Skeletal muscle cell (primary cell): ENCODE measurements at regions not wholly inside any gene's neighbourhood (a gene's known extent, or its start where the extent isn't known, plus 50 kb on each side); places are given as distances from the start of the nearest gene placed in this dataset.

ENCODE experiments used
- DNase-seq: peaks from one replicate; pipeline ENCODE4 v3.0.0-alpha.2; 2010; ENCODE audit warnings: low read depth
- H3K4me3 ChIP-seq: 2 replicates; pipeline ENCODE4 v1.5.1; 2011; ENCODE audit warnings: low read depth, mild to moderate bottlenecking, control low read depth, low read length, moderate library complexity

- no peak for DNase-seq
- H3K4me3 ChIP-seq = no peak overlapping the region
Measured at GRCh38 chr4:138716559-138717335, 298.8 kb upstream of the NOCT start.

- no peak for DNase-seq
- no peak overlapping the region for H3K4me3 ChIP-seq
Measured at GRCh38 chr4:138710297-138710696, 305.3 kb upstream of the NOCT start.

GRCh38 chr4:138709859-138710258 is 305.7 kb upstream of the NOCT start:
- H3K4me3 ChIP-seq = no peak overlapping the region
- DNase-seq = no peak

- DNase-seq = no peak
- H3K4me3 ChIP-seq = no peak overlapping the region
Measured at GRCh38 chr4:138707746-138708677, 307.6 kb upstream of the NOCT start.

- no peak for DNase-seq
- no peak overlapping the region for H3K4me3 ChIP-seq
Measured at GRCh38 chr4:138706201-138706600, 309.4 kb upstream of the NOCT start.

GRCh38 chr4:138702190-138702824 is 313.3 kb upstream of the NOCT start:
- no peak for DNase-seq
- no peak overlapping the region for H3K4me3 ChIP-seq

GRCh38 chr4:138698641-138699040 is 316.9 kb upstream of the NOCT start:
- H3K4me3 ChIP-seq = no peak overlapping the region

GRCh38 chr4:138697851-138698250 is 317.7 kb upstream of the NOCT start:
- DNase-seq = no peak

More at GRCh38 chr4:138698641-138699040, 316.9 kb upstream of the NOCT start:
- DNase-seq = no peak

GRCh38 chr4:138696771-138697170 is 318.8 kb upstream of the NOCT start:
- no peak for DNase-seq
- no peak overlapping the region for H3K4me3 ChIP-seq

More at GRCh38 chr4:138697851-138698250, 317.7 kb upstream of the NOCT start:
- H3K4me3 ChIP-seq = no peak overlapping the region

GRCh38 chr4:138696058-138696457 is 319.5 kb upstream of the NOCT start:
- no peak for DNase-seq
- H3K4me3 ChIP-seq = no peak overlapping the region

GRCh38 chr4:138693526-138693925 is 322.1 kb upstream of the NOCT start:
- no peak overlapping the region for H3K4me3 ChIP-seq
- no peak for DNase-seq

GRCh38 chr4:138692411-138692810 is 323.2 kb upstream of the NOCT start:
- no peak overlapping the region for H3K4me3 ChIP-seq
- DNase-seq = no peak

- DNase-seq = no peak
- H3K4me3 ChIP-seq = no peak overlapping the region
Measured at GRCh38 chr4:138689593-138689992, 326.0 kb upstream of the NOCT start.

GRCh38 chr4:138689187-138689586 is 326.4 kb upstream of the NOCT start:
- no peak for DNase-seq
- no peak overlapping the region for H3K4me3 ChIP-seq

- no peak for DNase-seq
- no peak overlapping the region for H3K4me3 ChIP-seq
Measured at GRCh38 chr4:138688408-138689085, 327.0 kb upstream of the NOCT start.

GRCh38 chr4:138686106-138686835 is 329.3 kb upstream of the NOCT start:
- H3K4me3 ChIP-seq = no peak overlapping the region
- no peak for DNase-seq

GRCh38 chr4:138685316-138685715 is 330.3 kb upstream of the NOCT start:
- no peak overlapping the region for H3K4me3 ChIP-seq

GRCh38 chr4:138680989-138681604 is 334.5 kb upstream of the NOCT start:
- peak; percentile 16 for DNase-seq
- no peak overlapping the region for H3K4me3 ChIP-seq

More at GRCh38 chr4:138685316-138685715, 330.3 kb upstream of the NOCT start:
- no peak for DNase-seq
